Mucosa of descending colon (tissue), 3 donors: ENCODE measurements at regions not wholly inside any gene's neighbourhood (a gene's known extent, or its start where the extent isn't known, plus 50 kb on each side); places are given as distances from the start of the nearest gene placed in this dataset.

Experiments used
- ATAC-seq: fragments of 200-7000 bp; cut with Tn5 transposase; one replicate; pipeline ENCODE4 v1.9.1; 2020; ENCODE audit warnings: mild to moderate bottlenecking, moderate library complexity
- DNase-seq, 3 donors: peaks; one replicate each; pipeline ENCODE4 v3.0.0-alpha.2; 2020
- H3K36me3 ChIP-seq: fragments of 200-600 bp; one replicate; pipeline ENCODE4 v1.8.0; 2021; ENCODE audit warnings: low read depth, mild to moderate bottlenecking
- H3K4me1 ChIP-seq: fragments of 200-600 bp; one replicate; pipeline ENCODE4 v1.8.0; 2021; ENCODE audit warnings: low read depth, mild to moderate bottlenecking
- H3K4me3 ChIP-seq: fragments of 200-600 bp; one replicate; pipeline ENCODE4 v1.8.0; 2021; ENCODE audit warnings: mild to moderate bottlenecking
- H3K9me3 ChIP-seq: fragments of 200-600 bp; one replicate; pipeline ENCODE4 v1.8.0; 2021; ENCODE audit warnings: mild to moderate bottlenecking
- CTCF ChIP-seq: fragments of 200-600 bp; IDR thresholded peaks from one replicate; pipeline ENCODE4 v1.8.0; 2022; ENCODE audit warnings: antibody characterized with exemption, mild to moderate bottlenecking
- intact Hi-C, 2 donors: fragments of 100-400 bp; cut with DNase I in 1 of 2; cut with micrococcal nuclease in 1 of 2; formaldehyde crosslinking; loops; one replicate each; pipeline versions ENCODE4 v1.11.0 to v1.11.1; 2022; cut with DNase I, micrococcal nuclease
- donor health status: DM: no; HTN: no; CAD: no; lungs with moderate emphysema.
- donor health status: DM: no; HTN: no; CAD: no.
- donor health status: DM: no; HTN: yes; CAD: no.

- Histone ChIP-seq H3K4me3 (no peak overlapping the region), H3K4me1 (no peaks in the 10 kb centered on the region), H3K9me3 (no peaks in the 10 kb centered on the region), H3K36me3 (no peaks in the 10 kb centered on the region)
- no peak for ATAC-seq
- DNase-seq = no peak
- intact Hi-C loops = no loop called here
- no peak for TF ChIP-seq CTCF
These were observed 84.7 kb upstream of the MAST4 start for GRCh38 chr5:66511491-66511890.

GRCh38 chr5:66513130-66513529 lies 83.1 kb upstream of the MAST4 start:
- no peak for ATAC-seq
- intact Hi-C loops = no loop called here
- Histone ChIP-seq H3K4me3 (no peak overlapping the region), H3K9me3 (no peaks in the 10 kb centered on the region), H3K4me1 (no peaks in the 10 kb centered on the region), H3K36me3 (no peaks in the 10 kb centered on the region)
- DNase-seq = no peak
- no peak for TF ChIP-seq CTCF

GRCh38 chr5:66515209-66515608 lies 81.0 kb upstream of the MAST4 start:
- no peak for TF ChIP-seq CTCF
- H3K9me3 ChIP-seq = no peaks in the 10 kb centered on the region
- no peak for DNase-seq
- H3K4me1 ChIP-seq = no peaks in the 10 kb centered on the region
- H3K36me3 ChIP-seq = no peaks in the 10 kb centered on the region
- no peak for ATAC-seq
- no peak overlapping the region for H3K4me3 ChIP-seq
- intact Hi-C loops = no loop called here

GRCh38 chr5:66516550-66516949 lies 79.6 kb upstream of the MAST4 start:
- Histone ChIP-seq H3K36me3 (no peaks in the 10 kb centered on the region), H3K4me3 (no peak overlapping the region), H3K9me3 (peaks cover 8% of the 10 kb centered on the region), H3K4me1 (no peaks in the 10 kb centered on the region)
- intact Hi-C loops = no loop called here
- ATAC-seq (no peak), DNase-seq (no peak)
- no peak for TF ChIP-seq CTCF

- peaks cover 12% of the 10 kb centered on the region for H3K9me3 ChIP-seq
- intact Hi-C loops = no loop called here
- TF ChIP-seq CTCF = no peak
- no peaks in the 10 kb centered on the region for H3K36me3 ChIP-seq
- DNase-seq (no peak), ATAC-seq (no peak)
- no peaks in the 10 kb centered on the region for H3K4me1 ChIP-seq
- H3K4me3 ChIP-seq = no peak overlapping the region
These were observed 78.8 kb upstream of the MAST4 start for GRCh38 chr5:66517351-66517750.

- Histone ChIP-seq H3K4me1 (no peaks in the 10 kb centered on the region), H3K4me3 (no peak overlapping the region), H3K36me3 (no peaks in the 10 kb centered on the region), H3K9me3 (peaks cover 12% of the 10 kb centered on the region)
- intact Hi-C loops = no loop called here
- DNase-seq (no peak), ATAC-seq (no peak)
- TF ChIP-seq CTCF = no peak
These were observed 78.1 kb upstream of the MAST4 start for GRCh38 chr5:66518052-66518451.
